Activated CD8-positive, alpha-beta memory T cell treated with anti-CD3 and anti-CD28 coated beads, Interleukin-2, amount 50 U/mL, for 24 hours (primary cell): ENCODE measurements at regions not wholly inside any gene's neighbourhood (a gene's known extent, or its start where the extent isn't known, plus 50 kb on each side); places are given as distances from the start of the nearest gene placed in this dataset.

Source experiments
- DNase-seq: peaks from one replicate; pipeline ENCODE4 v3.0.0-alpha.2; 2020; ENCODE audit errors: extremely low read depth

- DNase-seq: no peak
These were observed 140.2 kb upstream of the PJA1 start for GRCh38 chrX:69305333-69306062.

GRCh38 chrX:69303231-69303630 is 138.0 kb upstream of the PJA1 start:
- DNase-seq: no peak

- no peak for DNase-seq
These were observed 134.9 kb upstream of the PJA1 start for GRCh38 chrX:69299951-69300714.

GRCh38 chrX:69299285-69299684 is 134.0 kb upstream of the PJA1 start:
- no peak for DNase-seq

GRCh38 chrX:69298466-69299140 is 133.3 kb upstream of the PJA1 start:
- no peak for DNase-seq

- DNase-seq: no peak
These were observed 132.3 kb upstream of the PJA1 start for GRCh38 chrX:69297506-69297905.

GRCh38 chrX:69293776-69294601 is 128.7 kb upstream of the PJA1 start:
- DNase-seq: no peak

GRCh38 chrX:69291116-69291515 is 125.9 kb upstream of the PJA1 start:
- no peak for DNase-seq

GRCh38 chrX:69290292-69290691 is 125.0 kb upstream of the PJA1 start:
- DNase-seq: no peak

- no peak for DNase-seq
These were observed 124.5 kb upstream of the PJA1 start for GRCh38 chrX:69289793-69290123.

GRCh38 chrX:69289046-69289792 is 124.0 kb upstream of the PJA1 start:
- no peak for DNase-seq

- DNase-seq: no peak
These were observed 121.8 kb upstream of the PJA1 start for GRCh38 chrX:69287095-69287494.

GRCh38 chrX:69286565-69286906 is 121.3 kb upstream of the PJA1 start:
- no peak for DNase-seq

- DNase-seq: no peak
These were observed 120.8 kb upstream of the PJA1 start for GRCh38 chrX:69285881-69286564.

- DNase-seq: no peak
These were observed 120.2 kb upstream of the PJA1 start for GRCh38 chrX:69285401-69285877.

GRCh38 chrX:69284491-69284890 is 119.2 kb upstream of the PJA1 start:
- DNase-seq: no peak

GRCh38 chrX:69282893-69283690 is 117.8 kb upstream of the PJA1 start:
- no peak for DNase-seq

GRCh38 chrX:69280933-69281332 is 115.7 kb upstream of the PJA1 start:
- DNase-seq: no peak

- no peak for DNase-seq
These were observed 114.0 kb upstream of the PJA1 start for GRCh38 chrX:69279234-69279633.
